Midbrain (tissue), 1 donor: ENCODE measurements at regions not wholly inside any gene's neighbourhood (a gene's known extent, or its start where the extent isn't known, plus 50 kb on each side); places are given as distances from the start of the nearest gene placed in this dataset.
"Not testable (repeated sequence)": the region's sequence is repeated elsewhere in the genome, so short reads cannot be mapped to it uniquely, and the experiment has no call there.

Experiments
- DNase-seq: peaks from one replicate; lab custom pipeline; 2025; lab: John Stamatoyannopoulos, UW

- DNase-seq, result not testable (repeated sequence)
Observed at GRCh38 chr2:63739180-63739579, 102.5 kb upstream of the UGP2 start.

- no peak for DNase-seq
Observed at GRCh38 chr2:63740020-63740419, 101.7 kb upstream of the UGP2 start.

GRCh38 chr2:63740943-63741342, 100.8 kb upstream of the UGP2 start:
- DNase-seq, result no peak

- no peak for DNase-seq
Observed at GRCh38 chr2:63741884-63742579, 99.7 kb upstream of the UGP2 start.

- no peak for DNase-seq
Observed at GRCh38 chr2:63742580-63742976, 99.1 kb upstream of the UGP2 start.

- no peak for DNase-seq
Observed at GRCh38 chr2:63743170-63743981, 98.3 kb upstream of the UGP2 start.

- DNase-seq, result no peak
Observed at GRCh38 chr2:63743982-63744966, 97.4 kb upstream of the UGP2 start.

GRCh38 chr2:63746548-63746947, 95.1 kb upstream of the UGP2 start:
- DNase-seq, result not testable (repeated sequence)

- no peak for DNase-seq
Observed at GRCh38 chr2:63751901-63752300, 89.8 kb upstream of the UGP2 start.

- DNase-seq, result no peak
Observed at GRCh38 chr2:63755216-63755615, 86.5 kb upstream of the UGP2 start.

- no peak for DNase-seq
Observed at GRCh38 chr2:63755965-63756364, 85.7 kb upstream of the UGP2 start.

- DNase-seq, result no peak
Observed at GRCh38 chr2:63763391-63763941, 78.2 kb upstream of the UGP2 start.

- no peak for DNase-seq
Observed at GRCh38 chr2:63764630-63765029, 77.1 kb upstream of the UGP2 start.

GRCh38 chr2:63765117-63765516, 76.6 kb upstream of the UGP2 start:
- no peak for DNase-seq

GRCh38 chr2:63767307-63767706, 74.4 kb upstream of the UGP2 start:
- no peak for DNase-seq

GRCh38 chr2:63768051-63768450, 73.6 kb upstream of the UGP2 start:
- no peak for DNase-seq

- DNase-seq, result no peak
Observed at GRCh38 chr2:63769915-63770314, 71.8 kb upstream of the UGP2 start.

- DNase-seq, result no peak
Observed at GRCh38 chr2:63772061-63772460, 69.6 kb upstream of the UGP2 start.

- no peak for DNase-seq
Observed at GRCh38 chr2:63775191-63775590, 66.5 kb upstream of the UGP2 start.

GRCh38 chr2:63776382-63776781, 65.3 kb upstream of the UGP2 start:
- DNase-seq, result no peak

- no peak for DNase-seq
Observed at GRCh38 chr2:63777816-63778215, 63.9 kb upstream of the UGP2 start.

GRCh38 chr2:63778391-63778790, 63.3 kb upstream of the UGP2 start:
- DNase-seq, result no peak
